GM18519 (cell line): ENCODE measurements at regions not wholly inside any gene's neighbourhood (a gene's known extent, or its start where the extent isn't known, plus 50 kb on each side); places are given as distances from the start of the nearest gene placed in this dataset.
"Not testable (repeated sequence)": the region's sequence is repeated elsewhere in the genome, so short reads cannot be mapped to it uniquely, and the experiment has no call there.

Source experiments
- ATAC-seq: cut with Tn5 transposase; IDR thresholded peaks from one replicate; pipeline ENCODE4 v1.9.1; 2021; ENCODE audit warnings: mild to moderate bottlenecking, moderate library complexity; ENCODE audit not compliant: unreplicated experiment, low FRiP score

DNA sequence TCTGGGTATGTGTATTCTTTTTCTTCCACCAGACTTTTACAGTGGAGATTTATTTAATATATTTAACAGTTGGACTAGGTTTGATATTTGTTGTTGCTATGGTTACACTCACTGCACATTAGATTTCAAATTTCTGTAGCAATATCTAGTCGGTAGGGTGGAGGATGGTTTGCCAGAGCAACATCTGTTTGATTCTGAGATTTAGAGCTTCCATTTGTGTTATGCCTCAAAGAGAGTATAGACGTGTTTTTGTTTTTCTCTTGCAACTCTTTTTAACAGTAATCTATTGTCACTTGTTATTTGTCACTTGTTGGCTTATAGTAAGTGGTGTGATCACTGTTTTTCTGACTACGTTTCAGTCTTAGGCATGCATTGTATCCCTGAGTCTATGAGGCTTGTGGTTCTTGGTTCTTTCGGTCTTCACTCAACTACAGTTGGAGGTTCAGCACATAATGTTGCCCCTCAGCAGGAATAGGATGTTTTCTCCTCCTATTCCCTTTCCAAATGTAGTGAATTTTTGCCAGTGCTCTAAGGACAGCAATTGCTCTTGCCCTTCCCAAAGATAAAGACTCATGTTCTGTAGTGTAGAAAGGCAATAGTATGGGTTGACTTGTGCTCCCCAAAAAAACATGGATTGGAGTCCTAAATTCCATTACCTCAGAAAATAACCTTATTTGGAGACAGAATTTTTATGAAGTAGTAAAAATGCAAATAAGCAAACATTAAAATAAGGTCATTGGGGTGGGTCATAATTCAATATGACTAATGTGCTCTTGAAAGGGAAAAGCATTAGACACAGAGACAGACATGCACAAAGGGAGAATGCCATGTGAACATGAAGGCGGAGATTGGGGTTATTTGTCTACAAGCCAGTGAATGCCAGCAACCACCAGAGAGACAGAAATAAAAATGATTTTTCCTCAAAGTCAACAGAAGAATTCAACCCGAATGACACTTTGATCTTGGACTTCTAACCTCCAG, 692.1 kb downstream of the DIPK2A start:
- no peak for ATAC-seq

DNA sequence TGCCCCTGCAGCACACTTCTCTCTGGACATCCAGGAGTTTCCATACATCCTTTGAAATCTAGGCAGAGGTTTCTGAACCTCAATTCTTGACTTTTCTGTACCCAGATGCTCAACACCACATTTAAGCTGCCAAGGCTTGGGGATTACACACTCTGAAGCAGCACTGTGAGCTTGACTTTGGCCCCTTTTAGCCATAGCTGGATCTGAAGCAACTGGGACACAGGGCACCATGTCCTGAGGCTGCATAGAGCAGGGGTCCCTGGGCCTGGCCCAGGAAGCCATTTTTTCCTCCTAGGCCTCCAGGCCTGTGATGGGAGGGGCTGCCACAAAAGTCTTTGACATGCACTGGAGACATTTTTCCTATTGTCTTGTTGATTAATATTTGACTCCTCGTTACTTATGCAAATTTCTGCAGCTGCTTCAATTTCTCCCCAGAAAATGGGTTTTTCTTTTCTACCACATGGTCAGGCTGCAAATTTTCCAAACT, 694.0 kb downstream of the DIPK2A start:
- ATAC-seq = no peak

DNA sequence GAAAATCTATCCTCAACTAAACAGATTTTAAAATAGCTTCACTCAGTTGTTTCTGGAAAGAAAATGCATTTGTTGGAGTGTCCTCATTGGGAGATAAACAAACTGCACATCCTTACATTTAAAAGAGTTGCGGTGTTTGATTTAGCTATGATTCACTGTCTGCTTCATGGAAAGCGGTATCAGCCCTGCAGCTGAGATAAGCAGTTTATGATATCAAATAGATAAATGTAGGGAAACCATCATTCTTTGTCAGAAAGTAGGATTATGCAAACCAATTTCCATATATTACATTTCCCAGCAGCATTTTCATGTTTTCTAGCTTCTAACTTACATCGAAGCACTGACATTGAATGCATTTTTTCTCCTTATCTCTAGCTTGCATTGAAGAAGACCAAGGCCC, 698.9 kb downstream of the DIPK2A start:
- ATAC-seq = no peak

DNA sequence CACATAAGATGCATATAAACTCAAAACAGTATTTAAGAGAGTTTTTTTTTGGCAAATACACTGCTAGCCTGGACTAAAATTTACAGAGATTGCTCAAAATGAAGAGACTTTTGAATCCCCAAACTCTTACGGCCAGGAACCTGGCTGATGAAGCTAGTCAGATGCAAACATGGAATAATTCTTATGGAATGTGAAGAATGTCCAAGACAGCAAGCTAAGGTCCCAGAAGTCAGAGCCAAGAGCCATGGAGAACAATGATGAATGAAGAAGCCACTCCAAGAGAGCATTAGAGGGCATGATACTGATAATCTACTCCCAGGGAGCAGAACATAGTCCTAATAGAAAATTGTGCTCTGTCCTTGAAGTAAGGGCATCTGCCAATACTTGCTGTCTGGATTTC, 705.5 kb downstream of the DIPK2A start:
- ATAC-seq = no peak

DNA sequence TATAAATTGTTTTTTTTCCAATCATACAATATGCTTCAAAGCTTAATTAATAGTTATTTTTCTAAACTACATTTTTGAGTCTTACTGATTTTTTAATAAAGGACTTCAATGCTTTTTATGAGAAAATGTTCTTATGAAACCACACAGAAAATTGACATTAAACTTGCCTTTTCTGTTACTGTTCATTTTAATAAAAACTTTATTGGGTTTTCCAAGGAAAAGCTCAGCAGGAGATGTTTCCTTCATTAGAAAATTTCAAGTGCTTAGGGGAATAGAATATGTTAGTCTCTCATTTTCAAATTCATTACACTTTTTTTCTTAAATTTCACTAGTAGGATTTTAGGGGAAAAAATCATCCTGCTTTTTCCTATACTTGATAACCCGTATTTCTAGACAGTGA, 711.4 kb downstream of the DIPK2A start:
- ATAC-seq = no peak

DNA sequence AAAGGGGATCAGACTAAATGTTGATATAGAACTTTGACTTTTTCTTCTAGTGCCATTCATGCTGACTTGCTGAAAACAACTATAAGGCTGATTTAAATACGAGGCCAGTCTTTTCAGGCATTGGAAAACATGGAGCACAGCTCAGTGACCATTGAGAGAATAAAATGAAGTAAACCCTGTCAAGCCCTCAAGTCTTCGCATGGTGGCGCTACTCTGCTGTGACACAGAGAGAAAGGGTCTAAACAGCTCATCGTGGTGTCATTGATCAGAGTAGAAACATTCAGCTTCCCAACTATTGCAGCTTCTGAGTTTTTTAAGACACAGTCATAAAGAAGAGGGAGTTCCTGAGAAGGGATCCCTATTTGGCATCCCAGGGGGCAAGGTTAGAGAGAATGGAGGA, 716.2 kb downstream of the DIPK2A start:
- ATAC-seq = no peak

DNA sequence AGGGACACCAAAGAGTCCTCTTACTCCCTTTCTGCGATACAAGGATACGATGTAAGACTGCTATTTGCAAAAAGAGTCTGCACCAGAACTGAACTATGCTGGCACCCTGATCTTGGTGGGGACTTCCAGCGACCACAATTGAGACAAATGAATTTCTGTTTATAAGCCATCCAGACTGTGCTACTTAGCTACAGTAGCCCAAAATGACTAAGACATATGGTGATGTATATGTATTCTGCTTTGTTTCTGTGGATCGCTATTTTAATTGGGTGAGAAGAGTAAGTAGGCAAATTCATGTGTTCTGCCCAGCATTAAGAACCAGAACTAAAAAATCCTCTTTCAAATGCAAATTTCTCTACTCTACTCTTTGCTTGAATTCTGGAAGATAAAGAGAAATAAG, 720.9 kb downstream of the DIPK2A start:
- no peak for ATAC-seq

DNA sequence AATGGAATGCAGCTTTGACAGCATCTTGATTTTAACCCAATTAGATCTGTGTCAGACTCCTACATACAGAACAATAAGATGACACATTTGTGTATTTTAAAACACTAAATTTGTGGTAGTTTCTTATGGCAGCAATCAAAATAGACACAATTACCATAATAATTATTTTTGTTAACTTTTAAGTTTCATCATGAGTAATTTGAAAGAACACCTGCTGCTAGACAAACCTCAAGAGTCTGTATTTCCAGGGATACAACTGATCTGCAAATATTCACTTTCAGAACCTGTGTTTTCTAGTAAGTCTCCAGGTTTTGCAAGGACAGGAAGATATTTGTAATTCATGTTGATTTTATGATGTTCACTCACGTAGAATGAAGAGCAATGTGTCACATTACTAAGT, 736.8 kb downstream of the DIPK2A start:
- ATAC-seq = no peak

DNA sequence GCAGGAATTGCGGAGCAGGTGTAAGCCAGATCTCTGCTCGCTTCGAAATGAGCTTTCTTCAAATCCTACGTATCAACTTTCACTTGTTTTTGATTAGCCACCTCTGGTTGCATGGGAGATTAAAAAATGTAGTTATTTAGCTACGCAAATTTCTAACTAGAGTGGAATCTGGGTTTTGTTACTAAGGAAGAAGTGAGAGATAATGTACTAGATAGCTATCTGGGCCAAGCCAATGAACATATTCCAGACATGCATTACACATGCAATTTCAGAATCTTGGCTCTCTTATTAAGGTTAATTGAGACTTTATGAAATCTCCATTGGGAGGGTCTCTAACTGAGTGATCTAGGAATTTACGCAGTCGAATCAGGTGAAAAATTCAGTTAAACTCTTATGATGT, 765.7 kb downstream of the DIPK2A start:
- ATAC-seq = no peak

DNA sequence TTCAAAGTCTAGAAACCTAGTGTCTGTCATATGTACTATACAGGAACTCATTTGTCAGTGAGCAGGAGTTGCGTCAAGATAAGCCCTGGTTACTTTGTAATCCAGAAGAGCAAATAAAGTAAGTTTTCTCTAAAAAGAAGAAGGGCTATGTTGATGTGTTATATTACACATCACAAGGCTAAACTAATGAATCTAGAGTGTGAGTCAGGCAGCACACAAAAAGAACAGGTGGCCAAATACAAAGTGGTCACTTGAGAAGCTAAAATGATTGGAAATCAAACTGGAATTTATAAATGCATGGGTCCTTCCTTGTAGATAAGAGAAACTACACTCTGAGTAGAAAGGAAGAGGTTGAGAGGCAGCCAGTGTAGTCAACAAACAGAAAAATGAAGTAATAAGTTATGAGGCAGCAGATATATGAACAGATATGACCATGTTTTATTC, 771.6 kb downstream of the DIPK2A start:
- no peak for ATAC-seq

DNA sequence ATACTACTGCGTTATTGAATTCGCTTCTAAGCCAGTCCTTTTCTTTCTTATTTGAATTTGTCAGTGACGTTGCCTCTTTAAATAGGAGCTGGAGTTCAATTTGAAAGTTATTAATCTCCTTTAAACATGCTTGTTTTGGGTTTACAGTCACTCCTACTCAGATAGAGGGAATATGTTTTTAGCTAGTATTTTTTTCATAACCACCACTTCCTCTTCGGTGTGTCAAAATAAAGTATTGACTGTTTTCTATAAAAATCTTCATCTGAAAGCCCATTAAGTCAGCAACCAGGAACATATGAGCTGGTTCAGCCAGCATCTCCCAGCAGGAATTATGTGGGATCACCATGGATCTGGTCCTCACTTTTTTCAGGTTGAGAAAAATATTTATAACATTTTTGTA, 772.9 kb downstream of the DIPK2A start:
- ATAC-seq = no peak

DNA sequence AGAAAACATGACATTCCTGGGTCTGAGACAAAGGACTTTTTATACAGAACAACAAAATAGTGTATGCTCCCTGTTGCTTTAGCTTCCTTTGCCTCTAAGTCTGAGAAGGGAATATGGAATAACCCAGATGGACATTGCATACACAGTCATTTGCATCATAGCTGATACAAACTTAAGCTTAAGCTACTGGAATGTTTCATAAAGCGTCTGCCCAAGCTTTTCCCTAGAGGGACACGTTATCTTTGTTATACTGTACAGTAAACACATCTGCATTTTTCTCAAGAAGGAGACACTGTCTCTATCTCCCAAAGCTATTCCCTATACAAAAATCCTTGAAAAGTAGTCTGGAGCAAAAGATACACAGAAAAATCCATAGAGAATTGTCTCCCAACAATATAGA, 775.0 kb downstream of the DIPK2A start:
- ATAC-seq = no peak

DNA sequence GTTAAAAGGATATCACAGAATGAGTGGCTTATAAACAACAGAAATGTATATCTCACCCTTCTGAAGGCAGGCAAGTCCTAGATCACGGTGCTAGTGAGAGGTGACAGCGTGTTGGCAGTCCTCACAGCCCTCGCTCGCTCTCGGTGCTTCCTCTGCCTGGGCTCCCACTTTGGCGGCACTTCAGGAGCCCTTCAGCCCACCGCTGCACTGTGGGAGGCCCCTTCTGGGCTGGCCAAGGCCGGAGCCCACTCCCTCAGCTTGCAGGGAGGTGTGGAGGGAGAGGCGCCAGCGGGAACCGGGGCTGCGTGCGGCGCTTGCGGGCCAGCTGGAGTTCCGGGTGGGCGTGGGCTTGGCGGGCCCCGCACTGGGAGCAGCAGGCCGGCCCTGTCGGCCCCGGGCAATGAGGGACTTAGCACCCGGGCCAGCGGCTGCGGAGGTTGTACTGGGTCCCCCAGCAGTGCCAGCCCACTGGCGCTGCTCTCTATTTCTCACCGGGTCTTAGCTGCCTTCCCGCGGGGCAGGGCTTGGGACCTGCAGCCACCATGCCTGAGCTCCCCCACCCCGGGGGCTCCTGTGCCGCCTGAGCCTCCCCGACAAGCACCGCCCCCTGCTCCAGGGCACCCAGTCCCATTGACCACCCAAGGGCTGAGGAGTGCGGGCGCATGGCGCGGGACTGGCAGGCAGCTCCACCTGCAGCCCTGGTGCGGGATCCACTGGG, 778.1 kb downstream of the DIPK2A start:
- ATAC-seq = not testable (repeated sequence)

DNA sequence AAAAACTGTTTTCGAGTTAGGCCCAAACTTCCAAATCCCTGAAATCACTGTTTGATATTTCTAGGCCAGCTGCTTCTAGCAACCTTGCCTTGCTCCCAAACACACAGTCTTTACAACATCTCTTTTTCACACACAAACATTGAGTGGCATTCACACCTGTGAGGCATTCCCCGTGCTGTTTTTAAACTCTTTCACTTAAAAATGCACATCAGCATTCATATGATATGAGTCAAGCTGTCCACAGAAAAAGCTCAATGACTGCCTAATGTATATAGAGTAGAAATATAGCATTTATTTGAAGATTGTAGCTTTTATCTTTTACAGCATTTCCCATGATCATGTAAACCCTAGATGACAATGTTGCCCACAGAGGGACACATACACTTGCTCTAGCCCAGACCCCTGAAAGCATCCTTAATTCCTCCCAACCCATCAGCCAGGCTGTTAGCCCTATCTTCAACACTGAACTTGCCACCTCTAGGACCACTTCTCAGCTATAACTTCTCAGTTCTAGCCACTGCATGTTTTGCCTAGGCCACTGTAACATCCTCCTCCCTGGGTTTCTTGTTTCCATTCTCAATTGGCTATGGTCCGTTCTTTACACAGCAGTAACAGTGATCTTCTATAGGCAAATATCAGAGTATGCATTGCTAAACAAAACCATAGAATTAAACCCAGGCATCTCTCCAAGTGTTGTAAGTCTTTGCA, 782.6 kb downstream of the DIPK2A start:
- no peak for ATAC-seq

DNA sequence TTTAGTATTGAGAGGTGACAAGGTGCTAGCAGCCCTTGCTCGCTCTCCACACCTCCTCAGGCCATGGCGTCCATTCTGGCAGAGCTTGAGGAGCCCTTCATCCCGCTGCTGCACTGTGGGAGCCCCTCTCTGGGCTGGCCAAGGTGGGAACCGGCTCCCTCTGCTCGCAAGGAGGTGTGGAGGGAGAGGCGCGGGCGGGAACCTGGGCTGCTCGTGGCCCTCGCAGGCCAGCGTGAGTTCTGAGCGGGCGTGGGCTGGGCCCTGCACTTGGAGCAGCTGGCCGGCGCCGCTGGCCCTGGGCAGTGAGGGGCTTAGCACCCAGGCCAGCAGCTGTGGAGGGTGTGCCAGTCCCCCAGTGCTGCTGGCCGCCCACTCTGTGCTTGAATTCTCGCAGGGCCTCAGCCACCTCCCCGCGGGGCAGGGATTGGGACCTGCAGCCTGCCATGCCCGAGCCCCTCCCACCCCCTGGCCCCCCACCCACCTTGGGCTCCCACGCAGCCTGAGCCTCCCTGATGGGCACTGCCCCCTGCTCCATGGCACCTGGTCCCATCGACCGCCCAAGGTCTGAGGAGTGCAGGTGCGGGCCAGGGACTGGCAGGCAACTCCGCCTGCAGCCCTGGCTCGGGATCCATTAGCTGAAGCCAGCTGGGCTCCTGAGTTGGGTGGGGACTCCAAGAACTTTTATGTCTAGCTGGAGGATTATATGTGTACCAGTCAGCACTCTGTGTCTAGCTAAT, 785.2 kb downstream of the DIPK2A start:
- no peak for ATAC-seq

DNA sequence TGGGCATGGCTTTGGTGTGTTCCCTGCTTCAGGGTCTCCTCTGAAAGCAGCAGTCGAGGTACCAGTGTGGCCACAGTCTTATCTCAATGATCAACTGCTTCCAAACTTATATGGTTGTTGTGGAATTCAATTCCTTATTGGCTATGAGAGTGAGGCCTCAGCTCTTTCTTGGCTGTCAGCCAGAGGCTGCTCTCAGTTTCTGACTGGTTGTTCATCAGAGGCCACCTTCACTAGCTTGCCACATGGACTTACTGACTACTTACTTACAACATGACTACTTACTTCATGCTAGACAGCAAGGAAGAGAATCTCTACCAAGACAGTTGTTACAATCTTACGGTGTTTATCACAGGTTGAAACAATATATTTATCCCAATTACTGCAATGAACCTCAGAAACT, 789.2 kb downstream of the DIPK2A start:
- ATAC-seq = no peak

DNA sequence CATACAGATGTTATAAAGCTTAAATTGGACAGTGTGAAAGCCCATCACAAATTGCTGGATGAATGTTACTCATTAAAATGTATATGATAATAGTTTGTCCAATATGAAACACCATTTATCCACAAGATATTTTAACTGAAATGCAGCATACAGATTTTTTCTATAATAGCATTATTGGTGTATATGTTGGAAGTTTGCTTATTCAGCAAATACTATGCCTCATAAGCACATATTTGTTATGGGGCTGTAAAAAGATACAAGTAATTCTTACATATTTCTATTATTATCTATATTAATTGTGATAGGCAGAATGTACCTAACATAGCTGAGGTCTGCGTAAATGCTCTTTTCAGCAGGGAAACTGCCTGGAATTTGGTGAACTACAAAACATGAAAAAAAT, 790.5 kb downstream of the DIPK2A start:
- no peak for ATAC-seq

DNA sequence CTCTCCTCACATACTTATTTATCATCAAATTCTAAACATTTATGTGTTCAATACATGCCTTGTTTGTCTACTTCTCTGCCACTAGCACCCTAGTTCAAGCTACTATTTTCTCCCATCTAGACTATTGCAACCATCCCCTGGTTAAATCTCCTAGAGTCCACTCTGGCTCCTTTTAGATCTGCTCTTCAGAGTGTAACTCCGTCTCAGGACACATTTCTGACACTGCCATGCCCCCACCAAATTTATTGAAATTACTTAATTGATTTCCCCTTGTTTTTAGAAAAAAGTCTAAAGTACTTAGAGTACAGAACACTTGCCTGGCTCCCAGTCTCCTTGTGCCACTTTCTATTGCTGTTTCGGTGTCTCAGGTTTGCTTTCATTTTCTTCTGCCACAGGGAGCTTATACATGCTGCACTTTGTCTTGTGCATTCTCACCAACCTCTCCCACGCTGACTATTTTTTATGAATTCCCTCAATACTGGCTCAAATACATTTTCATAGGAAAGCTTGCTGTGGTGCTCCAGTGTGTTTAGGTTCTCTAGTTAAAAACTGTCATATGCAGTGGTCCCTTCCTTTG, 792.3 kb downstream of the DIPK2A start:
- ATAC-seq = peak; percentile 91

DNA sequence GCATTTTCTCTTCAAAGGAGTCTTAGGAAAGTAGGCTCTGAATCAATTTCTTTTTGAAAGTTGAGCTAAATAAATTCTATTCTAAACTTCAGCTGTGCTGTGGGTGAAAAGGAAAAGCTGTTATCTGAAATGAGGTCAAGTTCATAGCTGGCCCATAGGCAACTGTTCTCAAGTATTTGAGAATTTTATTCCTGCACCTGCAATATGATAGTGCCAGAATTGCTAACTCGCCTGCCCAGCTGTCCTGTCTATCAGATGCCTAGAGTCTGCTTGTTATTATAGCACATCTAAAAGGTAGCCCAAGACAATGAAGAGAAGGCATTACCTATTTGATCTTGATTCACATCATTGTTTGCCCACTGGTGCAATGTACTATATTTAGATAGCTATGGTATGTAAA, 798.7 kb downstream of the DIPK2A start:
- ATAC-seq = no peak

DNA sequence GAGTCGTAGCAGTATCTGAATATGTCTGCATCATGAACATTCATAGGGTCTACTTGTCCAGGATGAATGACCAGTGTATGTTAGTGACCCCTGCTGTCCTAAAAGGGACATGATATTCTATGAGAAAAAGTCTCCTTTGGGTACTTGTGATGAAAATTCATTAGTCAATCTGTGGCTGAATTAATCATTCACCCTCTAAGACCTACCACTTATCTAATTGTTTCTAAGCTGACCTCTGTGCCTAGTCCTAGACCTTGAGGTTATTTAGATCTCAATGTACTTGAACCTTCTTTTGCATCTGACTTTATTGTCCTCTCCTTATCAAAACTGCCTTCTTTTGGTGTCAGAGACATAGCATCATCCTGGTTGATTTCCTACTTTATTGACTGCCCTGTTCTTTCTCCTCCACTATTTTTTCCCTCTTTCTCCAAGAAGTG, 799.3 kb downstream of the DIPK2A start:
- ATAC-seq = peak; percentile 55
